HCT116 (cell line): ENCODE measurements at regions not wholly inside any gene's neighbourhood (a gene's known extent, or its start where the extent isn't known, plus 50 kb on each side); places are given as distances from the start of the nearest gene placed in this dataset.

Experiments
- ATAC-seq: fragments of 200-7000 bp; cut with Tn5 transposase; 2 replicates; pipeline ENCODE4 v1.9.1; 2020; ENCODE audit warnings: mild to moderate bottlenecking, moderate library complexity
- BruUV-seq: library from RNA; stranded (reverse); fragments of 400-500 nt; replicated peaks from 2 replicates; lab custom pipeline; 2021; lab: Mats Ljungman, UMichigan
- CTCF ChIA-PET: fragments of 300-600 bp; sonication (Branson Sonifier 250); formaldehyde crosslinking; loops from one replicate; lab custom pipeline; 2021; ENCODE audit warnings: antibody characterized with exemption; lab: Charles Lee
- POLR2A ChIA-PET: fragments of 300-600, 350-600 bp; sonication (Branson Sonifier 250); formaldehyde crosslinking; loops from one replicate; lab custom pipeline; 2021; ENCODE audit warnings: antibody characterized with exemption; lab: Charles Lee
- RAD21 ChIA-PET, 2 experiments: fragments of 300-600 bp; sonication (Branson Sonifier 250); formaldehyde crosslinking; loops; one replicate each; lab custom pipeline; 2023; ENCODE audit warnings: low total read pairs in 2 of 2; ENCODE audit not compliant: uncharacterized antibody in 2 of 2, unreplicated experiment in 2 of 2, low non-redundant PET in 1 of 2; lab: Charles Lee
- DNase-seq: peaks from one replicate; pipeline ENCODE4 v3.0.0-alpha.2; 2010; ENCODE audit warnings: low read depth, low spot score
- H2AFZ ChIP-seq: fragments of 200-600 bp; shearing (Covaris generic), sonication (generic); 2 replicates; pipeline ENCODE4 v1.6.1; 2017; ENCODE audit warnings: low read depth, mixed run types, mixed read lengths, antibody characterized with exemption, low read length; ENCODE audit not compliant: poor library complexity, severe bottlenecking
- H3K27ac ChIP-seq: 2 replicates; pipeline ENCODE4 v1.5.1; 2012; ENCODE audit warnings: low read depth, low read length
- H3K27me3 ChIP-seq: fragments of 200-600 bp; sonication (generic); 2 replicates; pipeline ENCODE4 v1.6.1; 2016; ENCODE audit warnings: mixed run types, low read length, mixed read lengths; ENCODE audit not compliant: insufficient read depth
- H3K36me3 ChIP-seq, 2 experiments: fragments of 200-500 bp in 1 of 2; fragments of 200-600 bp in 1 of 2; sonication (Bioruptor generic) in 1 of 2; sonication (generic) in 1 of 2; 2 replicates each; pipeline versions ENCODE4 v1.5.1 to v1.6.1; 2014 to 2016; ENCODE audit warnings: low read length in 2 of 2, inconsistent platforms in 1 of 2, mixed read lengths in 1 of 2, mixed run types in 1 of 2; ENCODE audit not compliant: insufficient read depth in 2 of 2, control insufficient read depth in 1 of 2
- H3K4me1 ChIP-seq, 2 experiments: fragments of 200-600 bp in 1 of 2; sonication (generic) in 1 of 2; 2 replicates each; pipeline versions ENCODE4 v1.5.1 to v1.6.1; 2012 to 2017; ENCODE audit warnings: low read length in 2 of 2, inconsistent platforms in 1 of 2, mild to moderate bottlenecking in 1 of 2, mixed read lengths in 1 of 2, mixed run types in 1 of 2, moderate library complexity in 1 of 2; ENCODE audit not compliant: insufficient read depth in 2 of 2, control insufficient read depth in 1 of 2
- H3K4me2 ChIP-seq: fragments of 200-600 bp; sonication (generic); 2 replicates; pipeline ENCODE4 v1.6.1; 2017; ENCODE audit warnings: mixed run types, low read length, mixed read lengths
- H3K4me3 ChIP-seq, 2 experiments: fragments of 200-600 bp in 1 of 2; sonication (generic) in 1 of 2; replicated peaks in 1 of 2; 2 replicates each; pipeline ENCODE4 v1.5.1; 2011 to 2016; ENCODE audit warnings: low read length in 2 of 2, control low read depth in 1 of 2, low read depth in 1 of 2, mild to moderate bottlenecking in 1 of 2, mixed read lengths in 1 of 2, mixed run types in 1 of 2
- H3K79me2 ChIP-seq: fragments of 200-600 bp; sonication (generic); 2 replicates; pipeline ENCODE4 v1.6.1; 2017; ENCODE audit warnings: mild to moderate bottlenecking, mixed run types, low read length, moderate library complexity, mixed read lengths; ENCODE audit not compliant: insufficient read depth
- H3K9ac ChIP-seq: fragments of 200-600 bp; sonication (generic); 2 replicates; pipeline ENCODE4 v1.6.1; 2016; ENCODE audit warnings: low read length, mixed read lengths
- H3K9me2 ChIP-seq: fragments of 200-600 bp; sonication (generic), shearing (Covaris generic); 2 replicates; pipeline ENCODE4 v1.6.1; 2017; ENCODE audit warnings: mixed run types, mild to moderate bottlenecking, moderate library complexity; ENCODE audit not compliant: insufficient read depth
- H3K9me3 ChIP-seq, 2 experiments: fragments of 200-500 bp in 1 of 2; fragments of 200-600 bp in 1 of 2; sonication (Bioruptor generic) in 1 of 2; sonication (generic) in 1 of 2; 2 replicates each; pipeline ENCODE4 v1.6.1; 2014 to 2017; ENCODE audit warnings: low read length in 2 of 2, mixed read lengths in 2 of 2, inconsistent platforms in 1 of 2, low read depth in 1 of 2, mild to moderate bottlenecking in 1 of 2, mixed run types in 1 of 2, moderate library complexity in 1 of 2; ENCODE audit not compliant: control insufficient read depth in 1 of 2, insufficient read depth in 1 of 2
- H4K20me1 ChIP-seq: fragments of 200-600 bp; sonication (generic), shearing (Covaris generic); 2 replicates; pipeline ENCODE4 v1.6.1; 2017; ENCODE audit warnings: mixed run types, mild to moderate bottlenecking, moderate library complexity; ENCODE audit not compliant: insufficient read depth
- CEBPB ChIP-seq: IDR thresholded peaks from 2 replicates; pipeline ENCODE4 v1.6.1; 2012; ENCODE audit warnings: low read depth
- CTCF ChIP-seq, 3 experiments: fragments of 200-600 bp in 1 of 3; sonication (generic) in 1 of 3; IDR thresholded peaks in 2 of 3; conservative IDR thresholded peaks in 1 of 3; 2 replicates each; pipeline ENCODE4 v1.5.1; 2012 to 2017; ENCODE audit warnings: low read depth in 2 of 3, low read length in 2 of 3, antibody characterized with exemption in 1 of 3, borderline replicate concordance in 1 of 3, control low read depth in 1 of 3, mild to moderate bottlenecking in 1 of 3, mixed read lengths in 1 of 3, mixed run types in 1 of 3, moderate library complexity in 1 of 3; ENCODE audit not compliant: insufficient read depth in 1 of 3
- ELF1 ChIP-seq: IDR thresholded peaks from 2 replicates; pipeline ENCODE4 v1.6.1; 2012; ENCODE audit warnings: low read depth, borderline replicate concordance
- EZH2 ChIP-seq: fragments of 200-600 bp; sonication (generic); IDR thresholded peaks from 2 replicates; pipeline ENCODE4 v1.6.1; 2017; ENCODE audit warnings: antibody characterized with exemption, mixed run types
- EZH2phosphoT487 ChIP-seq: fragments of 200-600 bp; IDR thresholded peaks from 2 replicates; pipeline ENCODE4 v1.6.1; 2018; ENCODE audit warnings: antibody characterized with exemption, borderline replicate concordance
- FOSL1 ChIP-seq: IDR thresholded peaks from 2 replicates; pipeline ENCODE4 v1.6.1; 2012; ENCODE audit warnings: low read depth
- JUND ChIP-seq: IDR thresholded peaks from 2 replicates; pipeline ENCODE4 v1.6.1; 2012
- MAX ChIP-seq: IDR thresholded peaks from 2 replicates; pipeline ENCODE4 v1.6.1; 2012
- POLR2A ChIP-seq: IDR thresholded peaks from 2 replicates; pipeline ENCODE4 v1.7.0; 2011; ENCODE audit warnings: borderline replicate concordance; ENCODE audit not compliant: insufficient read depth, insufficient read length; ENCODE audit errors: extremely low read depth
- POLR2AphosphoS5 ChIP-seq: IDR thresholded peaks from 2 replicates; pipeline ENCODE4 v1.6.1; 2011; ENCODE audit warnings: mild to moderate bottlenecking, low read depth, low read length, moderate library complexity
- RAD21 ChIP-seq: IDR thresholded peaks from 2 replicates; pipeline ENCODE4 v1.6.1; 2012; ENCODE audit warnings: low read depth, mild to moderate bottlenecking
- REST ChIP-seq: IDR thresholded peaks from 2 replicates; pipeline ENCODE4 v1.6.1; 2012; ENCODE audit warnings: low read depth
- SIN3A ChIP-seq: IDR thresholded peaks from 2 replicates; pipeline ENCODE4 v1.6.1; 2012; ENCODE audit warnings: low read depth
- SP1 ChIP-seq: IDR thresholded peaks from 2 replicates; pipeline ENCODE4 v1.6.1; 2012; ENCODE audit warnings: low read depth
- SRF ChIP-seq: IDR thresholded peaks from 2 replicates; pipeline ENCODE4 v1.6.1; 2012; ENCODE audit warnings: low read depth
- TCF7L2 ChIP-seq: IDR thresholded peaks from 2 replicates; pipeline ENCODE4 v1.7.0; 2011; ENCODE audit warnings: borderline replicate concordance, inconsistent platforms; ENCODE audit not compliant: insufficient read depth, insufficient read length; ENCODE audit errors: extremely low read depth
- YY1 ChIP-seq: IDR thresholded peaks from 2 replicates; pipeline ENCODE4 v1.6.1; 2011; ENCODE audit warnings: low read length, low read depth, moderate library complexity, mild to moderate bottlenecking; ENCODE audit not compliant: insufficient replicate concordance; ENCODE audit errors: extremely low read depth
- ZBTB33 ChIP-seq: IDR thresholded peaks from 2 replicates; pipeline ENCODE4 v1.6.1; 2011; ENCODE audit warnings: mild to moderate bottlenecking, low read length, moderate library complexity; ENCODE audit not compliant: insufficient replicate concordance; ENCODE audit errors: extremely low read depth
- ZFX ChIP-seq: fragments of 450-650 bp; IDR thresholded peaks from 2 replicates; pipeline ENCODE4 v1.6.1; 2017
- intact Hi-C: fragments of 100-400 bp; cut with micrococcal nuclease; formaldehyde crosslinking; loops from 2 replicates; pipeline ENCODE4 v1.10.0; 2022

- H2AFZ ChIP-seq, result no peak overlapping the region
- no TSS peak for BruUV-seq
- ATAC-seq (no peak), DNase-seq (no peak)
- no peaks in the 10 kb centered on the region for H4K20me1 ChIP-seq
- H3K79me2 ChIP-seq, result no peaks in the 10 kb centered on the region
- CTCF ChIA-PET, result no interaction called here
- H3K9me2 ChIP-seq, result no peaks in the 10 kb centered on the region
- H3K36me3 ChIP-seq, result no peaks in the 10 kb centered on the region
- H3K4me2 ChIP-seq, result no peak overlapping the region
- peaks cover 3 to 22% of the 10 kb centered on the region in 2 experiments; a peak in 1 of 4 replicates for H3K9me3 ChIP-seq
- POLR2A ChIA-PET, result no interaction called here
- H3K4me3 ChIP-seq, result no peak overlapping the region
- RAD21 ChIA-PET, result no interaction called here
- no peaks in the 10 kb centered on the region for H3K27me3 ChIP-seq
- intact Hi-C loops, result no loop called here
- H3K27ac ChIP-seq, result no peak overlapping the region
- TF ChIP-seq ZFX (no peak), RAD21 (no peak), REST (no peak), ZBTB33 (no peak), JUND (no peak), POLR2AphosphoS5 (no peak), CEBPB (no peak), EZH2 (no peak), YY1 (no peak), FOSL1 (no peak), SRF (no peak), SIN3A (no peak), SP1 (no peak), TCF7L2 (no peak), MAX (no peak), EZH2phosphoT487 (no peak), ELF1 (no peak), POLR2A (no peak), CTCF (IDR thresholded peaks at IDR 0.05 in 2 of 3, conservative IDR thresholded peaks at IDR 0.05 in 1 of 3; ENCODE audit: borderline replicate concordance in 1 of 3, insufficient read depth in 1 of 3, low read depth in 2 of 3, low read length in 2 of 3) (no peak)
- H3K9ac ChIP-seq, result no peak overlapping the region
- H3K4me1 ChIP-seq, result no peaks in the 10 kb centered on the region
These were observed 988.5 kb upstream of the ADGRB3 start for GRCh38 chr6:67646550-67646949.
